Pons (tissue), 1 donor: ENCODE measurements at regions not wholly inside any gene's neighbourhood (a gene's known extent, or its start where the extent isn't known, plus 50 kb on each side); places are given as distances from the start of the nearest gene placed in this dataset.
A peak's percentile ranks its signal among the peaks of the same experiment; 100 is the strongest.

Source experiments
- DNase-seq: peaks from one replicate; pipeline ENCODE4 v3.0.0-alpha.2; 2016; ENCODE audit warnings: low spot score

DNA sequence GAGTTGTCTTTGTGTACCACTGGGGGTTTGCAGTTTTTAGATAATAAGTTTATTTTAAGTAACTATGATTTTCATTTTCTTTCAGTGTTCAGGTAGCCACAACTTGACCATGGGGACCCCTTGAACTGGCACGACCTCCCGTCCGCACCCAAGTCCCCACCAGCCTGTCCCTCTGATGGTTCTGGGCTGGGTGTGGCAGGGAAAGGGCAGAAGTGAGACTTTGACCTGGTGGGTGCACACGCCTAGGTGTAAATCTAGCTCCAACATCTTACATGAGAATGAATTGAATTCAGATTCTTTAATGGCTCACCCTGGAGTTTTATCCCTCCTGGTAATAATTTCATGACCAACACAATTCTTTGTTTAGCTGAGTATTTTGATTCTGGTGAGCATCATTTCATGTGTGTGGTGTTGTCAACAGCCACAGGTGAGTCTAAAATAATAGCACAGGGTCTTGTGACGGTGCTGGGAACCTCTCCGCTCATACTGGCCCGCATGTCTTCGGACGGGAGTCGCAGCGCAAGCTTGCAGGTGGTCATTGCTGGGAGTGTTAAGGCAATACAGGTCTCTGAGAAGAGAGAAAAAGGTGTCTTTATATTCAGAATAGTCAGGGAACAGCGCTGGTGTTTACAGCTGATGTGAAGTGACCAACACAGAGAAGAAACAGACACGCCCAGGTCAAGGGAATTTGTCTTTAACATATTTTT, 50.8 kb upstream of the POFUT2 start:
- no peak for DNase-seq

DNA sequence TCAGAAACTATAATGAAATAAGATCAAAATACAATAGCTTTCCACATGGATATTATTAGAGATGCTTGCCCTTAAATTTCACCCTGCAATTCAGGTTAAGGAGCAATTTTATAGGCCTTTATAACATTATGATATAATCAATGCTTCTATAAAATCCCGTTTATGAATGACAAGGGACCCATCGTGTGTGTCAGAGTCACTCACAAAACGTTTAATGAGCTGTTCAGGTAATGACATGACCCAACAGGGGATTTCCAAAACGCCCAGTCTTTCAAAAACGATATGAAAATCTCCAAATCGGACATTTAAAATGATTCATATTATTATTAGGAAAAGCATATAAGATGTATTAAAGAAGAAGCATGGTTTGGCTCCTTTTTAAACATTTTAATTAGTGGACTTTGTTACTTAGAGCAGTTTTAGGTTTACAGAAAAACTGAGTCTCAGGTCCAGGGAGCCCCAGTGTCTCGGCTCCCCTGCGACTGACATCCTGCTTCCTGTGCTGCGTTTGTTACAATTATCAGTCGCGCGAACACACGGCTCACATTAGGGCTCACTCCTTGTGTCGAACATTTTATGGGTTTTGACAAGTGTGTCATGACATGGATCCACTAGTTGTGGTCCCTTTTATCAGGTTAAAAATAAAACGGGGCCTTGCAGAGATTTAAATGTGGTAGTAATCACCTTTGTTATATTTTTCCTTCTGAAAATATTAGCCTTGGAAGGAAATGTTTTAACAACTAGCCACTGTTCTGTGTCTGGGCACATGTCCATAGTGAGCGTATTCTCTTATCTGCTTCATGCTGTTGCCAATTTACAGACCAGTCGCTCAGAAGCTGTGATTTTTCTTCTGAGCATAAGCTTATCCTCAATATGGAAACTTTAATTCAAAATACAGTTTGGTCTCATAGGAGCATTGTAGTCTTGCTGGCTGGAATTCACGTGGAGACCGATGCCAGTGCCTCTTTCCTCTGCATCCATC, 52.0 kb upstream of the POFUT2 start:
- DNase-seq, result peak; percentile 24

GRCh38 chr21:45340515-45340914, 52.8 kb upstream of the POFUT2 start:
- DNase-seq, result no peak

DNA sequence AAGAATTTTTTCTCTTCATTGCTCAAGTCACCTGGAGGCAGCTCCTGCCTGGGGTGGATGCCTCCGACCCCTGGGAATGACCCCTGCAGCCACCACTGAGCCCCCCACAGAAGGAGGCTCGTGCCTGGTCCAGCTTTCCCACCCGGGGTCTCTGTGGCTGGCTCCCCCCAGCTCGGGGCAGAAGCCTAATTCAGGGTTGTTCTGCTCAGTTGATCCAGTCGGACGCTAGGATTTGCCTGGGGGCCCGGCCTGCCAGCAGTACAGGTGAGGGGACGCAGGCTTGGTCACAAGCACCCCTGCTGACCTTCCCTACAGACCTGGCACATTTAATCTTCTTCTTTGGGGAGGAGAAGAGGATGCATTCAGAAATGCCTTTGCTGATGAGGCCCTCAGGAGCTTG, 53.6 kb upstream of the POFUT2 start:
- no peak for DNase-seq

DNA sequence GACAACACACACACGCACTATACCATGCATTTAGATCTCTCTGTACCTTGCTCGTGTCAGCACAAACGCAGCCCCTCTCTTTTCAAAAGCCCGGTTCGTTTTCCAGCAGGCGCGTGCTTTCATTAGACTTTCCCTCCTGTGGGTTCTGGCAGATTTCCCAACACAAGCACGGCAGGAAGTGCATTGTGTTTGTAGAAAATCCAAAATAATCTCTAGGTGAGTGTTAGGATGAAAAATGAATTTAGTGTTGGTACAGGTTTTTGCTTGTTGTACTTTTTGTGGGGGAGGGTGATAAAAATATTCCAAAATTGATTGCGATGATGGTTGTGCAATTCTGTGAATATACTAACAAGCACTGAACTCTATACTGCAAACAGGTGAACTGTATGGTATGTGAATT, 54.1 kb upstream of the POFUT2 start:
- no peak for DNase-seq

GRCh38 chr21:45343891-45344290, 56.2 kb upstream of the POFUT2 start:
- no peak for DNase-seq

DNA sequence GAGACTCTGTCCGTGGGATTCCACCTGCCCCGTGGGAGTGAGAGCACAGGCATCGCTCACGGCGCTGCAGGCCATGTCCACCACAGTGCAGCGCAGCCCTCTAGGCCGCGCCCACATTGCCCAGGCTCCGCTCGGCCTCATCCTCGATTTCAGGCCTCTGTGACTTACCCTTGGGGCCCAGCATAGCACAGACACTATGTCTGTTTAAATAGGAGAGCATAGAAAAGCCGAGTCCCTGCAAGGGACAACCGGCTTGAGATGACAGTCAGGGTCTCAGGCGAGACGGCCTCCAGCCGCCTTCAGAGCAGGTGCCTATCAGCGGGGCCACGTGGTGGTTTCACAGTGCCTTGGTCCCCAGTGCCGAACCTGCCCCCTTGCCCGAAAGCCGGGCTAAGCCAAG, 56.9 kb upstream of the POFUT2 start:
- DNase-seq, result no peak

- no peak for DNase-seq
Measured at GRCh38 chr21:45347048-45347711, 57.8 kb upstream of the COL18A1 start.

GRCh38 chr21:45347712-45348499, 57.1 kb upstream of the COL18A1 start:
- DNase-seq, result no peak

DNA sequence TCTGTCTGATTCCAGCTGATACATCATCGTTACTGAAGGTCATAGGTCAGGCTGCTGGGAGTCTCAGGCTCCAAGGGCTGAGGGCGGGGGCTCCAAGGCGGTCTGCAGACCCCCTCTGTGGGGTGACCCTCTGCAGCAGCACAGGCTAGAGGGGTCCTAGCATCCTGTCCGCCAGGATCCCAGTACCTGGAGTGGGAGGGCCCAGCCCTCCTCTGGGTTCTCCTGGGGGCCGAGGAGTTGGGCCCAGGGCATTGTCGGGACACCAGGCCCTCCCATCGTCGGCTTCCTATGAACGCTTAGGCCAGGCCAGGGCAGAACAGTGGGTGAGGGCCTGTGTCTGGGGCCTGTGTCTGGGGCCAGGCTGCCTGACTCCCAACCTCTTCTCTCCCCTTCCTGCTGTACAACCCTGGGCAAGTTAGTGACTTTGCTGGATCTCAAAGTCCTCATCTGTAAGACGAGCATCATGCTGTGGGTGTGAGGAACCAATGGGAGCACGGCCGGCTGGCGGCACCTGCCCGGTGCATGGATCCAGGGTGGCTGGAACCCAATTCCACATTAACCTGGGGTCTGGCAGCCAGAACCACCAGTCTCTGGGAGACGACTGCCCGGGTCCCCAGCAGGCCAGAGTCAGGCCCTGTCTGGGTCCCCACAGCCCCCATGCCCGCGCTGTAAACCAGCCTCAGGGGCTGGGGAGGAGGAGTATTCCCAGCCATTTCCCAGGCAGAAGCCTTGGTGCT, 56.2 kb upstream of the COL18A1 start:
- no peak for DNase-seq

DNA sequence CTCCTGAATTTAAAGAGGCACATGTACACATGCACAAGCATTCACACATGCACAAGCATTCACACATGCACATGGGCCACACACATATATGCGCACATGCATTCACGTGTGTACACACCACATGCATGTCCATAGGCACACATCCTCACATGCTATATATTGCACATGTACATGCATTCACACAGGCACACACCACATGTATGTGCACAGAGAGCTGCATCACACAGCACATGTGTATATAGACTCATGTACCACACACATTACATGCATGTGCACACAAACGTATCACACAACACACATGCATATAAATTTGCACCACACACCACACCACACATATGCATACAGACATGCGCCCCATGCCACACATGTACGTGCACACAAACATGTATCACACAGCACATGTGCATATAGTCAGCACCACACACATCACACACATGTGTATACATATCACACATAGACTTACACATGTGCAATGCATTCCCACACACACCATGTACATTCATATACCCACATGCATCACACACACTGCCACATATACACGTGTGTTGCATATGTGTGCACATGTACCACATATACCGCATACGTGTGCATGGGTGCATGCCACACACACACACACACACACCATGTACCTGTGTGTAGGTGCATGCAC, 54.6 kb upstream of the COL18A1 start:
- DNase-seq, result no peak

- no peak for DNase-seq
Measured at GRCh38 chr21:45351061-45351460, 53.9 kb upstream of the COL18A1 start.

DNA sequence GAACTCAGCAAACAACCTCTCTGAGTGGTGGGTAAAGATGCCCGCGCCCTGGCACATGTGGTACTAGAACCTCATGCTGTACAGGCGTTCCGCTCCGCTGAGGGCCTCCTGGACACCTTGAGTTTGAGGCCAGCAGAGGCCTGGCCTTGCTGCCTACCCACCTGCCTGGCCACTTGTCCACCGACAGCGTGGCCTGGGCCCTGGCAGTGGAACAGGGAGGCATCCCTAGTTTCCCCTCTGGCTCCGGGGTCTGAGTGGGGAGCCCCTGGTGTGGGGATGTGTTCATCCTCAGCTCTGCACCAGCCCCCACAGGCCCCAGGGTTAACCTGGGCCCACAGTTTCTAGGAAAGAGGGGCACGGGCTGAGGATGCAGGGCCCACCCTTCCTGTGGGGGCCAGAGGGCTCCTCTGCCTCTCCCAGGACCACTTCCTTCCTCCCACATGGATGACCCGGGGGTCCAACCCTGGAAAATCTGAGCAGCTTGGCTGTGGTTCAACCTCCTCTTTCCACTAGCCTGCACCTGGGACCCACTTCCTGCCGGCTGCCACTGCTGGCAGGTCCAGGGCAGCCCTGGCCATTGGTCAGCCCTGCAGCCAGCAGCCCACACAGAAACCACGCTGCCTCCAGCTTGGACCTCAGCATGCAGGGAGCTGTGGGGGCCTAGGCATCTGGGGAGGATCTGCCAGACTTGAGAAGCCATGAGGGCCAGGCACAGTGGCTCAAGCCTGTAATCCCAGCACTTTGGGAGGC, 53.3 kb upstream of the COL18A1 start:
- DNase-seq, result no peak

DNA sequence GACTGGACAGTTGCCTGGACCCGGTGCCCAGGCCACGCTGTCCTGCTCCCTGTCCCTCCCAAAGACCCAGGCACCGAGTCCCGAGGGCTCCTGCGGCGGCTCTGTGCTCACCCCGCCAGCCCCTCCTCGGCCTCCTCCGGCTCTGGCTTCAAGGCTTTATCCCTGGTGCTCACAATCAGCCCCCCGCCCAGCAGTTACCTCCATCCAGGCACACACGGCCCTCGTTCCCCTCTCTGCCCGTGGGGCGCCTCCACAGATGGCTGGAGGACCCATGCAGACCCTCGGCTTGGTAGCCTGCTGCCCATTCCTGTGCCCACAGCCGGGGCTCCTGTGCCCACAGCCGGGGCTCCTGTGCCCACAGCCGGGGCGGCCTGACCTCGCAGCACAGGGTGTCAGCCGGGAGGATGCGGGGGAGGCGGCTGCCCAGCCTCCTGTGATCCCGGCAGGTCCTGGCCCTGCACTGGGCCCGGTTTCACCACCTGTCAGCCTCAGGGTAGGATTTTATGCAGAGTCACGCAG, 52.3 kb upstream of the COL18A1 start:
- DNase-seq, result no peak

- DNase-seq, result no peak
Measured at GRCh38 chr21:45353200-45353599, 51.8 kb upstream of the COL18A1 start.

DNA sequence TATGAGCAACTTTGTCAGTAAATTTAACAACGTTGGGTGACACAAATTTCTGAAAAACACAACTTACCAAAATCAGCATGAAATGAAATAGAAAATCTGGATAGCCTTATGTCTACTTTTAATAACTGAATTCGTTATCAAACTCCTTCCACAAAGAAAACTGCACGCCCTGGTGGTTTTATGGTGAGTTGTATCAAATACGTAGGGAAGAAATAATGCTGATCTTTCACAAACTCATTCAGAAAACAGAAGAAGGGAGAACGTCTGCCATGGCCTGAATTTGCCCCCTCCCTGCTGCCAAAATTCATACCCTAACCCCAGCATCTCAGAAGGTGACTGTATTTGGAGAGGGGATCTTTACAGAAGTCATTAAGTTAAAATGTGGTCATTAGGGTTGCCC, 50.0 kb upstream of the COL18A1 start:
- DNase-seq, result no peak
